GM12878 (cell line): ENCODE measurements at regions not wholly inside any gene's neighbourhood (a gene's known extent, or its start where the extent isn't known, plus 50 kb on each side); places are given as distances from the start of the nearest gene placed in this dataset.

ENCODE experiments used
- ATAC-seq: fragments of 200-7000 bp; cut with Tn5 transposase; 3 replicates; pipeline ENCODE4 v1.9.1; 2020; ENCODE audit warnings: mild to moderate bottlenecking, moderate library complexity
- BruUV-seq: library from RNA; stranded (reverse); fragments of 400-500 nt; replicated peaks from 2 replicates; lab custom pipeline; 2021; lab: Mats Ljungman, UMichigan
- CTCF ChIA-PET: fragments of 300-600 bp; sonication (Branson Sonifier 250); formaldehyde crosslinking; extraction: SDS; loops from one replicate; lab custom pipeline; 2021; ENCODE audit warnings: inconsistent platforms; lab: Yijun Ruan, JAX
- POLR2A ChIA-PET: fragments of 350-600 bp; formaldehyde crosslinking; extraction: SDS; loops from one replicate; lab custom pipeline; 2021; ENCODE audit warnings: inconsistent platforms; lab: Charles Lee
- RAD21 ChIA-PET: fragments of 300-600 bp; sonication (Branson Sonifier 250); formaldehyde crosslinking; loops from one replicate; lab custom pipeline; 2023; ENCODE audit warnings: antibody characterized with exemption; ENCODE audit not compliant: unreplicated experiment; lab: Charles Lee
- SMC1A ChIA-PET: fragments of 300-600 bp; sonication (Branson Sonifier 250); formaldehyde crosslinking; loops from one replicate; lab custom pipeline; 2023; ENCODE audit not compliant: unreplicated experiment, uncharacterized antibody; lab: Charles Lee
- DNase-seq: peaks from one replicate; pipeline ENCODE4 v3.0.0-alpha.2; 2011; ENCODE audit warnings: low read depth, low spot score
- FAIRE-seq: peaks from 3 replicates; lab custom pipeline; 2011; peaks lifted over from hg19 to GRCh38; lab: Jason Lieb, UNC
- H2AFZ ChIP-seq: 2 replicates; pipeline ENCODE4 v1.6.0; 2011; ENCODE audit warnings: low read depth, low read length, control low read depth; ENCODE audit not compliant: control insufficient read depth
- H3K27ac ChIP-seq: 2 replicates; pipeline ENCODE4 v1.5.1; 2011; ENCODE audit warnings: control low read depth; ENCODE audit not compliant: control insufficient read depth, insufficient read depth
- H3K27me3 ChIP-seq, 2 experiments: replicated peaks in 1 of 2; 2 replicates each; pipeline versions ENCODE4 v1.6.0 to v1.6.1; 2011; ENCODE audit warnings: low read length in 1 of 2; ENCODE audit not compliant: control insufficient read depth in 2 of 2, insufficient read depth in 2 of 2
- H3K36me3 ChIP-seq, 2 experiments: 2 replicates each; pipeline ENCODE4 v1.5.1; 2011; ENCODE audit warnings: low read length in 1 of 2; ENCODE audit not compliant: control insufficient read depth in 2 of 2, insufficient read depth in 2 of 2
- H3K4me1 ChIP-seq: 2 replicates; pipeline ENCODE4 v1.6.1; 2011; ENCODE audit warnings: mild to moderate bottlenecking, low read length, moderate library complexity, mixed read lengths; ENCODE audit not compliant: control insufficient read depth, insufficient read depth
- H3K4me2 ChIP-seq: 2 replicates; pipeline ENCODE4 v1.6.0; 2011; ENCODE audit warnings: control low read depth; ENCODE audit not compliant: control insufficient read depth, insufficient read depth
- H3K4me3 ChIP-seq: fragments of 200-600 bp; sonication (generic); 2 replicates; pipeline ENCODE4 v1.5.1; 2016
- H3K79me2 ChIP-seq: 2 replicates; pipeline ENCODE4 v1.6.0; 2011; ENCODE audit warnings: low read length; ENCODE audit not compliant: control insufficient read depth, insufficient read depth
- H3K9ac ChIP-seq: 2 replicates; pipeline ENCODE4 v1.8.0; 2011; ENCODE audit warnings: low read length, control low read depth, mixed read lengths; ENCODE audit not compliant: control insufficient read depth, insufficient read depth
- H3K9me3 ChIP-seq: replicated peaks from 3 replicates; pipeline ENCODE4 v1.5.1; 2011; ENCODE audit warnings: mild to moderate bottlenecking, low read length; ENCODE audit not compliant: control insufficient read depth, insufficient read depth
- H4K20me1 ChIP-seq: 2 replicates; pipeline ENCODE4 v1.6.0; 2011; ENCODE audit not compliant: control insufficient read depth, insufficient read depth
- CHD1 ChIP-seq: IDR thresholded peaks from 2 replicates; pipeline ENCODE4 v1.6.1; 2012; ENCODE audit warnings: low read depth, low read length, improper control_type of control experiment
- DPF2 ChIP-seq: fragments of 450-650 bp; IDR thresholded peaks from 2 replicates; pipeline ENCODE4 v1.6.1; 2017; ENCODE audit warnings: mild to moderate bottlenecking
- E2F4 ChIP-seq: IDR thresholded peaks from 2 replicates; pipeline ENCODE4 v1.6.1; 2012; ENCODE audit warnings: low read depth, low read length, improper control_type of control experiment
- FOXK2 ChIP-seq: fragments of 450-650 bp; IDR thresholded peaks from 2 replicates; pipeline ENCODE4 v1.6.1; 2017; ENCODE audit warnings: mild to moderate bottlenecking, moderate library complexity
- IRF3 ChIP-seq: fragments of 450-650 bp; IDR thresholded peaks from 2 replicates; pipeline ENCODE4 v1.6.1; 2014; ENCODE audit warnings: mild to moderate bottlenecking
- NFIC ChIP-seq: IDR thresholded peaks from 2 replicates; pipeline ENCODE4 v1.6.1; 2012; ENCODE audit warnings: low read depth, mild to moderate bottlenecking, inconsistent platforms, low read length, moderate library complexity
- PAX8 ChIP-seq: fragments of 450-650 bp; IDR thresholded peaks from 2 replicates; pipeline ENCODE4 v1.6.1; 2017; ENCODE audit warnings: mild to moderate bottlenecking, moderate library complexity
- POLR2AphosphoS2 ChIP-seq: IDR thresholded peaks from 2 replicates; pipeline ENCODE4 v1.6.1; 2011; ENCODE audit warnings: low read depth, mild to moderate bottlenecking, low read length, improper control_type of control experiment, moderate library complexity
- POLR2AphosphoS5 ChIP-seq: IDR thresholded peaks from 2 replicates; pipeline ENCODE4 v1.6.1; 2011; ENCODE audit warnings: mild to moderate bottlenecking, low read length, inconsistent platforms
- RAD21 ChIP-seq: IDR thresholded peaks from 2 replicates; pipeline ENCODE4 v1.6.1; 2011; ENCODE audit warnings: mild to moderate bottlenecking, low read depth, low read length, moderate library complexity; ENCODE audit not compliant: insufficient read depth
- SIX5 ChIP-seq: IDR thresholded peaks from 2 replicates; pipeline ENCODE4 v1.6.1; 2011; ENCODE audit warnings: mild to moderate bottlenecking, low read depth, low read length, moderate library complexity; ENCODE audit not compliant: severe bottlenecking
- SP1 ChIP-seq: IDR thresholded peaks from one replicate; pipeline ENCODE4 v1.6.1; 2011; ENCODE audit warnings: low read depth, low read length
- TCF12 ChIP-seq: IDR thresholded peaks from 2 replicates; pipeline ENCODE4 v1.6.1; 2011; ENCODE audit warnings: low read depth, mild to moderate bottlenecking, low read length
- WGBS: methylation state at CpG from one replicate; pipeline ENCODE4 v1.1.6; 2016; ENCODE audit warnings: low lambda C conversion rate; ENCODE audit not compliant: insufficient replicate concordance, insufficient coverage; ENCODE audit errors: missing lambda C conversion rate; 5-methylcytosine and 5-hydroxymethylcytosine counted together
- in situ Hi-C: fragments of 300-500 bp; cut with MboI; formaldehyde crosslinking; loops from 9 replicates; pipeline ENCODE4 v1.14.3; 2018; ENCODE audit warnings: mixed read lengths
- intact Hi-C: fragments of 100-400 bp; cut with micrococcal nuclease; formaldehyde crosslinking; loops from one replicate; pipeline ENCODE4 v1.14.2; 2022; ENCODE audit not compliant: unreplicated experiment
- TF ChIP-seq, protein P1 (sequence below): fragments of 450-650 bp; IDR thresholded peaks from 2 replicates; pipeline ENCODE4 v1.6.1; 2018; ENCODE audit warnings: mild to moderate bottlenecking, low read depth, moderate library complexity; ENCODE audit not compliant: partially characterized antibody
- TF ChIP-seq, protein P2 (sequence below): IDR thresholded peaks from 2 replicates; pipeline ENCODE4 v1.6.1; 2012; ENCODE audit warnings: low read depth, low read length, improper control_type of control experiment

GRCh38 chr9:19918630-19919029 is 129.8 kb upstream of the SLC24A2 start (continued):
- TF ChIP-seq, protein P1, sequence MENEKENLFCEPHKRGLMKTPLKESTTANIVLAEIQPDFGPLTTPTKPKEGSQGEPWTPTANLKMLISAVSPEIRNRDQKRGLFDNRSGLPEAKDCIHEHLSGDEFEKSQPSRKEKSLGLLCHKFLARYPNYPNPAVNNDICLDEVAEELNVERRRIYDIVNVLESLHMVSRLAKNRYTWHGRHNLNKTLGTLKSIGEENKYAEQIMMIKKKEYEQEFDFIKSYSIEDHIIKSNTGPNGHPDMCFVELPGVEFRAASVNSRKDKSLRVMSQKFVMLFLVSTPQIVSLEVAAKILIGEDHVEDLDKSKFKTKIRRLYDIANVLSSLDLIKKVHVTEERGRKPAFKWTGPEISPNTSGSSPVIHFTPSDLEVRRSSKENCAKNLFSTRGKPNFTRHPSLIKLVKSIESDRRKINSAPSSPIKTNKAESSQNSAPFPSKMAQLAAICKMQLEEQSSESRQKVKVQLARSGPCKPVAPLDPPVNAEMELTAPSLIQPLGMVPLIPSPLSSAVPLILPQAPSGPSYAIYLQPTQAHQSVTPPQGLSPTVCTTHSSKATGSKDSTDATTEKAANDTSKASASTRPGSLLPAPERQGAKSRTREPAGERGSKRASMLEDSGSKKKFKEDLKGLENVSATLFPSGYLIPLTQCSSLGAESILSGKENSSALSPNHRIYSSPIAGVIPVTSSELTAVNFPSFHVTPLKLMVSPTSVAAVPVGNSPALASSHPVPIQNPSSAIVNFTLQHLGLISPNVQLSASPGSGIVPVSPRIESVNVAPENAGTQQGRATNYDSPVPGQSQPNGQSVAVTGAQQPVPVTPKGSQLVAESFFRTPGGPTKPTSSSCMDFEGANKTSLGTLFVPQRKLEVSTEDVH: no peak
- TF ChIP-seq TCF12: no peak

- DNase-seq (no peak), FAIRE-seq (no peak), ATAC-seq (no peak)
- ChIA-PET POLR2A (no interaction called here), RAD21 (no interaction called here), CTCF (no interaction called here), SMC1A (no interaction called here)
- Histone ChIP-seq H3K27me3 (no peaks in the 10 kb centered on the region), H3K4me2 (no peak overlapping the region), H3K4me3 (no peak overlapping the region), H3K9ac (no peak overlapping the region), H3K36me3 (no peaks in the 10 kb centered on the region), H4K20me1 (no peaks in the 10 kb centered on the region), H3K9me3 (no peaks in the 10 kb centered on the region), H3K4me1 (no peaks in the 10 kb centered on the region), H3K27ac (no peak overlapping the region), H2AFZ (no peak overlapping the region), H3K79me2 (no peaks in the 10 kb centered on the region)
- intact Hi-C loops (no loop called here), in situ Hi-C loops (no loop called here)
- 37% methylated on average over 3 of the region's 3 CpGs for WGBS
- BruUV-seq: no TSS peak
- no peak for TF ChIP-seq CHD1
- no peak for TF ChIP-seq FOXK2
- no peak for TF ChIP-seq RAD21
- TF ChIP-seq POLR2AphosphoS5: no peak
- no peak for TF ChIP-seq SP1
- TF ChIP-seq SIX5: no peak
- TF ChIP-seq DPF2: no peak
- TF ChIP-seq POLR2AphosphoS2: no peak
- no peak for TF ChIP-seq PAX8
- no peak for TF ChIP-seq IRF3
- no peak for TF ChIP-seq E2F4
- TF ChIP-seq NFIC: no peak
- TF ChIP-seq, protein P2, sequence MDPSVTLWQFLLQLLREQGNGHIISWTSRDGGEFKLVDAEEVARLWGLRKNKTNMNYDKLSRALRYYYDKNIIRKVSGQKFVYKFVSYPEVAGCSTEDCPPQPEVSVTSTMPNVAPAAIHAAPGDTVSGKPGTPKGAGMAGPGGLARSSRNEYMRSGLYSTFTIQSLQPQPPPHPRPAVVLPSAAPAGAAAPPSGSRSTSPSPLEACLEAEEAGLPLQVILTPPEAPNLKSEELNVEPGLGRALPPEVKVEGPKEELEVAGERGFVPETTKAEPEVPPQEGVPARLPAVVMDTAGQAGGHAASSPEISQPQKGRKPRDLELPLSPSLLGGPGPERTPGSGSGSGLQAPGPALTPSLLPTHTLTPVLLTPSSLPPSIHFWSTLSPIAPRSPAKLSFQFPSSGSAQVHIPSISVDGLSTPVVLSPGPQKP: no peak
These were observed 125.2 kb upstream of the SLC24A2 start for GRCh38 chr9:19914044-19914443.
